PFSK-1 (cell line): ENCODE measurements at regions not wholly inside any gene's neighbourhood (a gene's known extent, or its start where the extent isn't known, plus 50 kb on each side); places are given as distances from the start of the nearest gene placed in this dataset.

ENCODE experiments used
- FOXP2 ChIP-seq: optimal IDR thresholded peaks from 2 replicates; pipeline ENCODE3; 2011; ENCODE audit warnings: borderline replicate concordance, control low read depth, inconsistent platforms; ENCODE audit not compliant: insufficient read depth; ENCODE audit errors: extremely low read length, extremely low read depth
- POLR2AphosphoS5 ChIP-seq: IDR thresholded peaks from 2 replicates; pipeline ENCODE4 v1.6.1; 2012; ENCODE audit warnings: low read depth, mild to moderate bottlenecking, control low read depth, low read length, moderate library complexity
- REST ChIP-seq, 2 experiments: IDR thresholded peaks; 2 replicates each; pipeline versions ENCODE4 v1.6.1 to v1.8.0; 2011 to 2012; ENCODE audit warnings: low read depth in 2 of 2, low read length in 2 of 2, control low read depth in 1 of 2, inconsistent platforms in 1 of 2, mild to moderate bottlenecking in 1 of 2, moderate library complexity in 1 of 2; ENCODE audit not compliant: insufficient read depth in 1 of 2
- SIN3A ChIP-seq: IDR thresholded peaks from 2 replicates; pipeline ENCODE4 v1.6.1; 2012; ENCODE audit warnings: mild to moderate bottlenecking, low read length, moderate library complexity, borderline replicate concordance; ENCODE audit not compliant: insufficient read depth
- TAF1 ChIP-seq: IDR thresholded peaks from 2 replicates; pipeline ENCODE4 v1.6.1; 2012; ENCODE audit warnings: low read length, control low read depth, borderline replicate concordance; ENCODE audit not compliant: insufficient read depth

DNA sequence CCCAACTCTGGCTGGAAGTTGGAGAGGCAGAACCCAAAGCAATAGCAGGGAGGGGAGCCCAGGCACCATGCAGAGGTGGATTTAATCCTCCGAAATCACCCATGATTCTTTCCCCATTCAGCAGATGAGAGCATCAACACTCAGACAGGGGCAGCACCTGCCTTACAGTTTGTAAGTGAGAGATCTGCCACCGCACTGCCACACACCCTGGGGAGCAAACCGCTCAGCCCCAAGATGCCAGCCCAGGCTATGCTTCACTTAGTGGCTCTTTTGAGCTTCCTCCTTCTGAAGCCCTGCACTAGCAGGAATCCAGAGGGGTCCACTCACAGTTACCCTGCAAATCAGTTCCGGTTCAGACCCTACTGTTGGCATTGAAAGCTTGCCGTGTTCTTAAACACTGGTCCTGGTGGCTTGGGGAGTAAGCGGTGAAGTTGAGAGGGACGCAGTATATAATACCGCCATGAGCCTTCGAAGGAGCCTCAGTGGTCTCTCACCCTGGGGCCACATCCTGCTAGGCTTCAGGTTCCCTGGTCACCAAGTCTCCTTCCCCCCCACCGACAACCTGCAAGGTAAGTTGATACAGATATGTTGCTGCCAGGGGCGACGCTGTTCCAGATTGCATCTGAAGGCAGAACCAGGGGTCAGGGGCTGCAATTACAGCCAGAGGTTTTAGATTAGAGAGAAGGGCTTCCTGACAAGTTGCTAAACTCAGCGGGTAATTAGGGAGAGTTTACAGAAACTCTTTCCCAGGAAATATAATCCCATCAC is 72.0 kb upstream of the CCND2 start:
- TF ChIP-seq SIN3A (no peak), POLR2AphosphoS5 (no peak), TAF1 (no peak), REST (IDR thresholded peaks at IDR 0.05; ENCODE audit: insufficient read depth in 1 of 2, low read depth in 2 of 2, low read length in 2 of 2) (no peak), FOXP2 (no peak)
